A549 (cell line): ENCODE measurements at regions not wholly inside any gene's neighbourhood (a gene's known extent, or its start where the extent isn't known, plus 50 kb on each side); places are given as distances from the start of the nearest gene placed in this dataset.

Source experiments
- ATAC-seq, 2 experiments: fragments of 200-7000 bp in 1 of 2; fragments of >200 bp in 1 of 2; cut with Nextera tagmentation in 1 of 2; cut with Tn5 transposase in 1 of 2; 3 replicates each; pipeline versions ENCODE4 v1.8.0 to v1.9.1; 2018 to 2020; ENCODE audit warnings: mild to moderate bottlenecking in 1 of 2, moderate library complexity in 1 of 2
- CTCF ChIA-PET: fragments of 300-600 bp; sonication (Branson Sonifier 250); formaldehyde crosslinking; extraction: SDS; loops from one replicate; lab custom pipeline; 2021; ENCODE audit warnings: antibody characterized with exemption, inconsistent platforms; lab: Yijun Ruan, JAX
- POLR2A ChIA-PET: fragments of 350-600 bp; formaldehyde crosslinking; extraction: SDS; loops from one replicate; lab custom pipeline; 2021; ENCODE audit warnings: antibody characterized with exemption, inconsistent platforms; lab: Yijun Ruan, JAX
- DNase-seq, 2 experiments: peaks; one replicate each; pipeline versions ENCODE4 v3.0.0 to v3.0.0-alpha.2; 2011 to 2016; ENCODE audit warnings: low read depth in 1 of 2, low spot score in 1 of 2
- FAIRE-seq: peaks from 2 replicates; lab custom pipeline; 2011; peaks lifted over from hg19 to GRCh38; lab: Jason Lieb, UNC
- H3K27ac ChIP-seq, 2 experiments: fragments of >200 bp; sonication (Bioruptor Twin); formaldehyde crosslinking; 3 replicates each; pipeline ENCODE4 v1.5.1; 2016 to 2017
- H3K4me1 ChIP-seq: fragments of >200 bp; sonication (Bioruptor Twin); formaldehyde crosslinking; 3 replicates; pipeline ENCODE4 v1.6.1; 2016
- H3K4me2 ChIP-seq: fragments of >200 bp; sonication (Bioruptor Twin); formaldehyde crosslinking; 3 replicates; pipeline ENCODE4 v1.6.1; 2016
- H3K4me3 ChIP-seq: fragments of >200 bp; sonication (Bioruptor Twin); formaldehyde crosslinking; 3 replicates; pipeline ENCODE4 v1.5.1; 2016
- H3K9me3 ChIP-seq: fragments of >200 bp; sonication (Bioruptor Twin); formaldehyde crosslinking; 3 replicates; pipeline ENCODE4 v1.6.1; 2016
- CBX2 ChIP-seq: fragments of 200-600 bp; sonication (generic); IDR thresholded peaks from 2 replicates; pipeline ENCODE4 v1.6.1; 2016; ENCODE audit warnings: low read depth, mild to moderate bottlenecking, borderline replicate concordance
- FOXS1 ChIP-seq: fragments of 250-450 bp; sonication (Bioruptor Pico); IDR thresholded peaks from 2 replicates; pipeline ENCODE4 v1.5.0; 2020; ENCODE audit warnings: mild to moderate bottlenecking, moderate library complexity
- HDAC2 ChIP-seq: fragments of 200-600 bp; sonication (generic); IDR thresholded peaks from 2 replicates; pipeline ENCODE4 v1.6.1; 2016
- HMGXB4 ChIP-seq: fragments of 250-450 bp; sonication (Bioruptor Pico); IDR thresholded peaks from 2 replicates; pipeline ENCODE4 v1.5.0; 2021; ENCODE audit warnings: mild to moderate bottlenecking, moderate library complexity, borderline replicate concordance
- HOXA7 ChIP-seq: fragments of 250-450 bp; sonication (Bioruptor Pico); IDR thresholded peaks from 2 replicates; pipeline ENCODE4 v1.5.0; 2020; ENCODE audit warnings: mild to moderate bottlenecking, moderate library complexity
- HOXB5 ChIP-seq: fragments of 250-450 bp; sonication (Bioruptor Pico); IDR thresholded peaks from 2 replicates; pipeline ENCODE4 v1.5.0; 2020; ENCODE audit warnings: mild to moderate bottlenecking, moderate library complexity
- JUN ChIP-seq, 2 experiments: fragments of >200 bp; sonication (Bioruptor Twin); formaldehyde crosslinking; IDR thresholded peaks; 2 replicates in 1 of 2; 3 replicates in 1 of 2; pipeline ENCODE4 v1.6.1; 2016 to 2017
- KDM1A ChIP-seq: fragments of 200-600 bp; sonication (generic); IDR thresholded peaks from 2 replicates; pipeline ENCODE4 v1.6.1; 2016; ENCODE audit warnings: low read depth, mild to moderate bottlenecking
- MAZ ChIP-seq: fragments of 150-350 bp; IDR thresholded peaks from 2 replicates; pipeline ENCODE4 v1.6.1; 2014; ENCODE audit warnings: antibody characterized with exemption, low read depth, low read length, borderline replicate concordance
- NR3C1 ChIP-seq: fragments of >200 bp; sonication (Bioruptor Twin); formaldehyde crosslinking; IDR thresholded peaks from 3 replicates; pipeline ENCODE4 v1.6.1; 2017
- PBX3 ChIP-seq: IDR thresholded peaks from 2 replicates; pipeline ENCODE4 v1.6.1; 2012
- PHF8 ChIP-seq: fragments of 200-600 bp; sonication (generic); IDR thresholded peaks from 2 replicates; pipeline ENCODE4 v1.6.1; 2016; ENCODE audit warnings: low read depth, mild to moderate bottlenecking, antibody characterized with exemption, moderate library complexity, borderline replicate concordance
- POLR2A ChIP-seq: IDR thresholded peaks from 2 replicates; pipeline ENCODE4 v1.6.1; 2012; ENCODE audit warnings: mild to moderate bottlenecking, low read length
- POLR2AphosphoS2 ChIP-seq: conservative IDR thresholded peaks from 2 replicates; pipeline ENCODE4 v1.6.1; 2012; ENCODE audit warnings: low read length, improper control_type of control experiment, inconsistent platforms
- RCOR1 ChIP-seq: fragments of 150-350 bp; IDR thresholded peaks from 2 replicates; pipeline ENCODE4 v1.6.1; 2014; ENCODE audit warnings: antibody characterized with exemption, low read length, low read depth
- REST ChIP-seq: fragments of 200-600 bp; sonication (generic); IDR thresholded peaks from 2 replicates; pipeline ENCODE4 v1.6.1; 2016; ENCODE audit warnings: antibody characterized with exemption, mild to moderate bottlenecking, moderate library complexity
- RFX5 ChIP-seq: fragments of 450-650 bp; IDR thresholded peaks from 2 replicates; pipeline ENCODE4 v1.7.1; 2014; ENCODE audit warnings: antibody characterized with exemption, mild to moderate bottlenecking, moderate library complexity
- RNF2 ChIP-seq: fragments of 200-600 bp; sonication (generic); IDR thresholded peaks from 2 replicates; pipeline ENCODE4 v1.6.1; 2016; ENCODE audit warnings: low read depth, mild to moderate bottlenecking, antibody characterized with exemption, moderate library complexity, borderline replicate concordance
- TP53 ChIP-seq: fragments of 250-450 bp; sonication (Bioruptor Pico); IDR thresholded peaks from 2 replicates; pipeline ENCODE4 v1.5.0; 2021; ENCODE audit warnings: mild to moderate bottlenecking, moderate library complexity
- ZSCAN20 ChIP-seq: fragments of 250-450 bp; sonication (Bioruptor Pico); IDR thresholded peaks from 2 replicates; pipeline ENCODE4 v1.8.0; 2022; ENCODE audit warnings: mild to moderate bottlenecking, moderate library complexity
- WGBS: methylation state at CpG from one replicate; pipeline ENCODE4 v1.1.6; 2017; ENCODE audit errors: missing lambda C conversion rate; 5-methylcytosine and 5-hydroxymethylcytosine counted together
- small RNA-seq, 6 experiments: library from RNA; depleted of rRNA; stranded (forward); fragments of <200 nt; gene quantifications; one replicate each; pipeline ENCODE3, GENCODE V24; 2012
- TF ChIP-seq, protein P1 (sequence below): fragments of 250-450 bp; sonication (Bioruptor Pico); IDR thresholded peaks from 2 replicates; pipeline ENCODE4 v1.5.0; 2020; ENCODE audit warnings: low read depth, mild to moderate bottlenecking, moderate library complexity

DNA sequence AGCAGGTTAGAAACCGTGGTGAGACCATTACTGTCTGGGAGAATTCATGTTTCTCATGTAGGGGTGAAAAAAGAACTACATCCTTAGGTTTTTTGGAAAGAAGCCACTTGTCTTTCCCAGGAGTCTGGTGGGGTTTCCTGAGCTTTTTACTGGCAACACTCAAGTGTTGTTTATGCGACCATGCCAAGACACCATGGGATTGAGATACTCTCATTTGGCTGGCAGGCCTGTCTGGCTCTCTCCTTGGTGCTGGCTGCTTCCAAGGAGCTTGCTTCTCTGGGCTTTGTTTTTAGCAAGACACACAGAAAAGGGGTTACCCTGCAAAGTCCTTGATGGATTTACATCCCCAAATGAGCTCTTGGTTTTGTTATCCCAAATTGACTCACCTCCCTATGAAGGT is 80.9 kb upstream of the ISL1 start:
- ATAC-seq (no peak), DNase-seq (no peak), FAIRE-seq (no peak)
- ChIA-PET CTCF (interaction anchor here (1.7 kb wide), 1 partner anchor 17 kb away, joined by 3 read pairs; no protein-coding TSS in a partner anchor), POLR2A (no interaction called here)
- TF ChIP-seq ZSCAN20 (CRISPR knock-in tag) (no peak), JUN (IDR thresholded peaks at IDR 0.05) (no peak), POLR2AphosphoS2 (no peak), PHF8 (no peak), FOXS1 (CRISPR knock-in tag) (no peak), HOXA7 (CRISPR knock-in tag) (no peak), RNF2 (no peak), NR3C1 (no peak), KDM1A (no peak), RFX5 (no peak), HDAC2 (no peak), MAZ (no peak), PBX3 (no peak), POLR2A (no peak), TP53 (CRISPR knock-in tag) (no peak)
- TF ChIP-seq, protein P1, sequence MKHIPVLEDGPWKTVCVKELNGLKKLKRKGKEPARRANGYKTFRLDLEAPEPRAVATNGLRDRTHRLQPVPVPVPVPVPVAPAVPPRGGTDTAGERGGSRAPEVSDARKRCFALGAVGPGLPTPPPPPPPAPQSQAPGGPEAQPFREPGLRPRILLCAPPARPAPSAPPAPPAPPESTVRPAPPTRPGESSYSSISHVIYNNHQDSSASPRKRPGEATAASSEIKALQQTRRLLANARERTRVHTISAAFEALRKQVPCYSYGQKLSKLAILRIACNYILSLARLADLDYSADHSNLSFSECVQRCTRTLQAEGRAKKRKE: no peak
- Histone ChIP-seq H3K4me2 (no peak overlapping the region), H3K4me1 (no peaks in the 10 kb centered on the region), H3K4me3 (no peak overlapping the region), H3K27ac (no peak overlapping the region), H3K9me3 (no peaks in the 10 kb centered on the region)
- 7% methylated on average over 2 of the region's 2 CpGs for whole genome bisulfite sequencing

GRCh38 chr5:51326844-51327243 is 56.4 kb upstream of the ISL1 start:
- ChIA-PET POLR2A (no interaction called here), CTCF (no interaction called here)
- ATAC-seq (no peak), FAIRE-seq (no peak), DNase-seq (no peak)
- Histone ChIP-seq H3K27ac (no peak overlapping the region), H3K4me1 (no peaks in the 10 kb centered on the region), H3K4me3 (no peak overlapping the region), H3K9me3 (no peaks in the 10 kb centered on the region), H3K4me2 (no peak overlapping the region)
- 4% methylated on average over 1 of the region's 1 CpG for WGBS
- no peak for TF ChIP-seq REST
- TF ChIP-seq HOXB5 (CRISPR knock-in tag): no peak
- TF ChIP-seq RCOR1: no peak
- TF ChIP-seq NR3C1: no peak
- no peak for TF ChIP-seq HMGXB4 (CRISPR knock-in tag)
- no peak for TF ChIP-seq CBX2

Small RNAs in the stretch of these regions (small RNA-seq; reads per million reads assigned to genes)
- 0 reads per million in 6 experiments for gene AC022441.3
- gene RNU6-1296P: 0 reads per million in 6 experiments
- gene RNU6-480P: 0 reads per million in 6 experiments
